IMR-90 (cell line): ENCODE measurements at regions not wholly inside any gene's neighbourhood (a gene's known extent, or its start where the extent isn't known, plus 50 kb on each side); places are given as distances from the start of the nearest gene placed in this dataset.

ENCODE experiments used
- POLR2A ChIP-seq: IDR thresholded peaks from 2 replicates; pipeline ENCODE4 v1.6.1; 2012; ENCODE audit warnings: mild to moderate bottlenecking, low read depth, low read length
- SMC3 ChIP-seq: fragments of 150-350 bp; IDR thresholded peaks from 2 replicates; pipeline ENCODE4 v1.6.1; 2016; ENCODE audit warnings: low read depth, mild to moderate bottlenecking, antibody characterized with exemption, low read length, moderate library complexity
- TF ChIP-seq, protein P1 (sequence below): conservative IDR thresholded peaks from 2 replicates; pipeline ENCODE4 v1.5.1; 2012; ENCODE audit warnings: mild to moderate bottlenecking, low read depth, low read length, improper control_type of control experiment

DNA sequence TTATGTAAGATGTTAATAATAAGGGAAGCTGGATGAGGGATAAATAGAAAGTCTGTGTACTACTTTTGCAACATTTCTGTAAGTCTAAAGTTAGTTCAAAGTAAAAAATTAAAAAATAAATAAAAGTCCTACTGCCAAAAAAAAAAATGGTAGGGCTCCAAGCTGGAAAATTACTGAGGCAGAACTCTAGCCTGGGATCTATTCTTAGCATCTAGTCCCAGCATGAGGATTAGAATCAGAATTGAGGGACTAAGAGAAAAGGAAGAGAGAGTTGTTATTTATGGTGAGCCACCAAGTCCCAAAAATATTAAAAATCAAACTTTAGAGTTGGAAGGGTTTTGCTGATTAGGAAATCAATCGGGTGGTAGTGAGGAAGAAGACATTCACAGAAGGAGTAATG lies 110.3 kb downstream of the CYB561 start:
- TF ChIP-seq, protein P1, sequence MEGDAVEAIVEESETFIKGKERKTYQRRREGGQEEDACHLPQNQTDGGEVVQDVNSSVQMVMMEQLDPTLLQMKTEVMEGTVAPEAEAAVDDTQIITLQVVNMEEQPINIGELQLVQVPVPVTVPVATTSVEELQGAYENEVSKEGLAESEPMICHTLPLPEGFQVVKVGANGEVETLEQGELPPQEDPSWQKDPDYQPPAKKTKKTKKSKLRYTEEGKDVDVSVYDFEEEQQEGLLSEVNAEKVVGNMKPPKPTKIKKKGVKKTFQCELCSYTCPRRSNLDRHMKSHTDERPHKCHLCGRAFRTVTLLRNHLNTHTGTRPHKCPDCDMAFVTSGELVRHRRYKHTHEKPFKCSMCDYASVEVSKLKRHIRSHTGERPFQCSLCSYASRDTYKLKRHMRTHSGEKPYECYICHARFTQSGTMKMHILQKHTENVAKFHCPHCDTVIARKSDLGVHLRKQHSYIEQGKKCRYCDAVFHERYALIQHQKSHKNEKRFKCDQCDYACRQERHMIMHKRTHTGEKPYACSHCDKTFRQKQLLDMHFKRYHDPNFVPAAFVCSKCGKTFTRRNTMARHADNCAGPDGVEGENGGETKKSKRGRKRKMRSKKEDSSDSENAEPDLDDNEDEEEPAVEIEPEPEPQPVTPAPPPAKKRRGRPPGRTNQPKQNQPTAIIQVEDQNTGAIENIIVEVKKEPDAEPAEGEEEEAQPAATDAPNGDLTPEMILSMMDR = no peak
- TF ChIP-seq SMC3 (no peak), POLR2A (no peak)
